ENCODE measurements at regions not wholly inside any gene's neighbourhood (a gene's known extent, or its start where the extent isn't known, plus 50 kb on each side); places are given as distances from the start of the nearest gene placed in this dataset.

- no peak for ATAC-seq
- TF ChIP-seq, protein P1, sequence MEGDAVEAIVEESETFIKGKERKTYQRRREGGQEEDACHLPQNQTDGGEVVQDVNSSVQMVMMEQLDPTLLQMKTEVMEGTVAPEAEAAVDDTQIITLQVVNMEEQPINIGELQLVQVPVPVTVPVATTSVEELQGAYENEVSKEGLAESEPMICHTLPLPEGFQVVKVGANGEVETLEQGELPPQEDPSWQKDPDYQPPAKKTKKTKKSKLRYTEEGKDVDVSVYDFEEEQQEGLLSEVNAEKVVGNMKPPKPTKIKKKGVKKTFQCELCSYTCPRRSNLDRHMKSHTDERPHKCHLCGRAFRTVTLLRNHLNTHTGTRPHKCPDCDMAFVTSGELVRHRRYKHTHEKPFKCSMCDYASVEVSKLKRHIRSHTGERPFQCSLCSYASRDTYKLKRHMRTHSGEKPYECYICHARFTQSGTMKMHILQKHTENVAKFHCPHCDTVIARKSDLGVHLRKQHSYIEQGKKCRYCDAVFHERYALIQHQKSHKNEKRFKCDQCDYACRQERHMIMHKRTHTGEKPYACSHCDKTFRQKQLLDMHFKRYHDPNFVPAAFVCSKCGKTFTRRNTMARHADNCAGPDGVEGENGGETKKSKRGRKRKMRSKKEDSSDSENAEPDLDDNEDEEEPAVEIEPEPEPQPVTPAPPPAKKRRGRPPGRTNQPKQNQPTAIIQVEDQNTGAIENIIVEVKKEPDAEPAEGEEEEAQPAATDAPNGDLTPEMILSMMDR (IDR thresholded peaks at IDR 0.05): no peak
- Histone ChIP-seq H3K9me3 (no peaks in the 10 kb centered on the region), H3K27ac (no peak overlapping the region), H3K27me3 (no peaks in the 10 kb centered on the region), H3K4me3 (no peak overlapping the region), H3K4me1 (no peaks in the 10 kb centered on the region), H3K36me3 (no peaks in the 10 kb centered on the region)
- no peak for DNase-seq
- intact Hi-C loops (cut with DNase I): no loop called here
Measured at GRCh38 chr6:48272518-48272917, 161.5 kb upstream of the PTCHD4 start.

GRCh38 chr6:48255094-48255493, 144.1 kb upstream of the PTCHD4 start:
- Histone ChIP-seq H3K4me1 (no peaks in the 10 kb centered on the region), H3K9me3 (no peaks in the 10 kb centered on the region), H3K27ac (no peak overlapping the region), H3K4me3 (no peak overlapping the region), H3K27me3 (no peaks in the 10 kb centered on the region), H3K36me3 (no peaks in the 10 kb centered on the region)
- intact Hi-C loops (cut with DNase I): no loop called here
- DNase-seq (no peak), ATAC-seq (no peak)
- TF ChIP-seq, protein P1 (IDR thresholded peaks at IDR 0.05): no peak

GRCh38 chr6:48249071-48249470, 138.1 kb upstream of the PTCHD4 start:
- Histone ChIP-seq H3K4me1 (no peaks in the 10 kb centered on the region), H3K4me3 (no peak overlapping the region), H3K9me3 (no peaks in the 10 kb centered on the region), H3K27me3 (no peaks in the 10 kb centered on the region), H3K27ac (no peak overlapping the region), H3K36me3 (no peaks in the 10 kb centered on the region)
- DNase-seq: no peak
- intact Hi-C loops (cut with DNase I): no loop called here
- TF ChIP-seq, protein P1 (IDR thresholded peaks at IDR 0.05): no peak
- ATAC-seq: no peak

DNA sequence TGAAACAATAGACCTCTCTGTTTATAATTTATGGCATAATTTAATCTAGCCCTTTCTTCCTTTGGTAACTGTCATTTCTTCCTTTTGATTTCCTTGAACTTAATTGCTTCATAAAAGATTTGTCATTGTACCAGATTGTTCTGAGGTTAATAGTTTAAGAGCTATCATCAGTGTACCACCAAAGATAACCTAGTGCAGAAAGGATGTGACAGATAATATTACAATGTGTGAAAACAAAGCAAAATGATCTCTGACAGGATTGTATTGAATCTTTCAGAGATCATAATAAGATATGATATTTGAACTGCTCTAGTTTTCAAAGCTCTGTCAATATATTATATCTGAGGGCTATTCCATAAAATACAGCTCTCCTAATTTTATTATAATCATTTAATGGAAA, 132.1 kb upstream of the PTCHD4 start:
- H3K4me3 ChIP-seq: no peak overlapping the region
- no peaks in the 10 kb centered on the region for H3K4me1 ChIP-seq
- ATAC-seq (no peak), DNase-seq (no peak)
- TF ChIP-seq, protein P1 (IDR thresholded peaks at IDR 0.05): no peak
- intact Hi-C loops (cut with DNase I): no loop called here
- H3K36me3 ChIP-seq: no peaks in the 10 kb centered on the region
- no peaks in the 10 kb centered on the region for H3K9me3 ChIP-seq
- H3K27me3 ChIP-seq: no peaks in the 10 kb centered on the region
- no peak overlapping the region for H3K27ac ChIP-seq

- ATAC-seq: no peak
- H3K27me3 ChIP-seq: no peaks in the 10 kb centered on the region
- H3K9me3 ChIP-seq: peaks cover 5% of the 10 kb centered on the region
- no peak overlapping the region for H3K4me3 ChIP-seq
- no peak overlapping the region for H3K27ac ChIP-seq
- TF ChIP-seq, protein P1 (IDR thresholded peaks at IDR 0.05): no peak
- no peaks in the 10 kb centered on the region for H3K36me3 ChIP-seq
- no peaks in the 10 kb centered on the region for H3K4me1 ChIP-seq
- no peak for DNase-seq
- intact Hi-C loops (cut with DNase I): no loop called here
Measured at GRCh38 chr6:48240287-48240686, 129.3 kb upstream of the PTCHD4 start.

DNA sequence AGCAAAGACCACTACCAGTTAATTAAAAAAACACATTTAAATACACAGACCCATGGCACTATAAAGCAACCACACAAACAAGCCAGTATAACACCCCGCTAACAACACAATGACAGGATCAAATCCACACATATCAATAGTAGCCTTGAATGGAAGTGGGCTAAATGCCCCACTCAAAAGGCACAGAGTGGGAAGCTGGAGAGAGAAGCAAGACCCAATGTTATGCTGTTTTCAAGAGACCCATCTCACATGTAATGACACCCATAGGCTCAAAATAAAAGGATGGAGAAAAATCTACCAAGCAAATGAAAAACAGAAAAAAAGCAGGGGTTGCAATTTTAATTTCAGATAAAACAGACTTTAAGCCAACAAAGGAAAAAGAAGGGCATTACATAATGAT, 125.4 kb upstream of the PTCHD4 start:
- no peak for DNase-seq
- H3K27ac ChIP-seq: no peak overlapping the region
- H3K36me3 ChIP-seq: no peaks in the 10 kb centered on the region
- no peaks in the 10 kb centered on the region for H3K4me1 ChIP-seq
- H3K4me3 ChIP-seq: no peak overlapping the region
- ATAC-seq: no peak
- no peaks in the 10 kb centered on the region for H3K27me3 ChIP-seq
- H3K9me3 ChIP-seq: peaks cover 5% of the 10 kb centered on the region
- TF ChIP-seq, protein P1 (IDR thresholded peaks at IDR 0.05): no peak
- intact Hi-C loops (cut with DNase I): no loop called here
